ENCODE measurements at regions not wholly inside any gene's neighbourhood (a gene's known extent, or its start where the extent isn't known, plus 50 kb on each side); places are given as distances from the start of the nearest gene placed in this dataset.

DNA sequence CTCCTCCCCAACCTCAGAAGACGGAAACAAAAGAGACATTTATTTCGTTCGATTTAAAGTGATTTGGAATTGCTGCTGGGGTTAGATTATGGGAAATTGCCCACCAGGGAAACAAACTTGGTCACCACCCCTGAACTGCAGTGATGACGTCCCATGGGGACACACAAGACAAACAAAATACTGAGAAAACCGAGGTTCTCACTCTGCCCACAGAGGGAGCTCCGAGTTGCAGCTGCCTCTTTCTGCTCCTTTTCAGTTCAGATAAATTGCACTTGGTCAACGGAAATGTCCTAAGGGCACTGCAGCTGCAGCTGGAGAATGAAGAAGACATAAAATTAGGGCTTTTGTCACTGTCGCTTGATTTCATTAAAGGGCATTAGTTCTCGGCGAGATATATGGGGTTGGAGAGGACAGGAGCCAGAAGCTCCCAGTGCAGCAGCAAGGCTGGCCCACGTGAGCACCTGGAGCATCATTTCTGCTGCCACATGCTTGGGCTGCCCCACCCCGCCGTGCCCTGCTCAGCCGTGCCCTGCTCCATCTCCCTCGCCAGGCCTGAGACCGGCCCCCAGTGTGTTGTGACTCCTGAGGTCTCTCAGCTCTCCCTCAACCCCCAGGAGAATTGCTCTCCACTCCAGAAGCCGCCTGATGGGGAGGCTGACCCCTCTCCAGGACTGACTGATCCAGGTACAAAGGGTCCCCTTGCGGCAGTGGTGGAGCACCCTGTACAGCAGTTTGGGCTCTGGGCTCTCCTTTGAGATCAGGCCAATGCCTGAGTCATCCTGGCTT, 231.7 kb upstream of the AJAP1 start:
- Mint-ChIP-seq H3K4me1 (ENCODE audit: low read depth, unreplicated experiment) (no peaks in the 10 kb centered on the region), H3K36me3 (ENCODE audit: low read depth, unreplicated experiment) (no peaks in the 10 kb centered on the region), H3K27me3 (ENCODE audit: low read depth, unreplicated experiment) (no peaks in the 10 kb centered on the region), H3K4me3 (ENCODE audit: unreplicated experiment) (no peak overlapping the region), H3K9me3 (ENCODE audit: unreplicated experiment) (peaks cover 10% of the 10 kb centered on the region), H3K27ac (ENCODE audit: unreplicated experiment) (no peak overlapping the region)
- H4K20me1 ChIP-seq (ENCODE audit: insufficient read depth, low read length), result no peaks in the 10 kb centered on the region
- no peak overlapping the region for H3K4me2 ChIP-seq (ENCODE audit: low read length)
- no peak overlapping the region for H3K4me3 ChIP-seq (ENCODE audit: insufficient read depth, low read depth, low read length)
- H3K4me1 ChIP-seq (ENCODE audit: insufficient read depth, low read length), result no peaks in the 10 kb centered on the region
- H3K36me3 ChIP-seq (ENCODE audit: insufficient read depth, low read length), result no peaks in the 10 kb centered on the region
- FAIRE-seq (no peak), DNase-seq (ENCODE audit: low read depth) (no peak)
- no peak overlapping the region for H2AFZ ChIP-seq (ENCODE audit: low read depth, low read length)
- no peak overlapping the region for H3K27ac ChIP-seq (ENCODE audit: low read depth, low read length)
- peaks cover 7% of the 10 kb centered on the region for H3K9me3 ChIP-seq (ENCODE audit: insufficient read depth, low read depth, low read length)
- no peaks in the 10 kb centered on the region for H3K27me3 ChIP-seq (ENCODE audit: insufficient read depth, low read length)
- H3K9ac ChIP-seq (ENCODE audit: low read length), result no peak overlapping the region
- H3K79me2 ChIP-seq (ENCODE audit: insufficient read depth, low read length), result no peaks in the 10 kb centered on the region
- TF ChIP-seq EZH2 (IDR thresholded peaks at IDR 0.05; ENCODE audit: insufficient read depth, low read length), result no peak
- TF ChIP-seq, protein P1, sequence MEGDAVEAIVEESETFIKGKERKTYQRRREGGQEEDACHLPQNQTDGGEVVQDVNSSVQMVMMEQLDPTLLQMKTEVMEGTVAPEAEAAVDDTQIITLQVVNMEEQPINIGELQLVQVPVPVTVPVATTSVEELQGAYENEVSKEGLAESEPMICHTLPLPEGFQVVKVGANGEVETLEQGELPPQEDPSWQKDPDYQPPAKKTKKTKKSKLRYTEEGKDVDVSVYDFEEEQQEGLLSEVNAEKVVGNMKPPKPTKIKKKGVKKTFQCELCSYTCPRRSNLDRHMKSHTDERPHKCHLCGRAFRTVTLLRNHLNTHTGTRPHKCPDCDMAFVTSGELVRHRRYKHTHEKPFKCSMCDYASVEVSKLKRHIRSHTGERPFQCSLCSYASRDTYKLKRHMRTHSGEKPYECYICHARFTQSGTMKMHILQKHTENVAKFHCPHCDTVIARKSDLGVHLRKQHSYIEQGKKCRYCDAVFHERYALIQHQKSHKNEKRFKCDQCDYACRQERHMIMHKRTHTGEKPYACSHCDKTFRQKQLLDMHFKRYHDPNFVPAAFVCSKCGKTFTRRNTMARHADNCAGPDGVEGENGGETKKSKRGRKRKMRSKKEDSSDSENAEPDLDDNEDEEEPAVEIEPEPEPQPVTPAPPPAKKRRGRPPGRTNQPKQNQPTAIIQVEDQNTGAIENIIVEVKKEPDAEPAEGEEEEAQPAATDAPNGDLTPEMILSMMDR (IDR thresholded peaks at IDR 0.05; ENCODE audit: insufficient read depth, low read depth, low read length), result no peak

DNA sequence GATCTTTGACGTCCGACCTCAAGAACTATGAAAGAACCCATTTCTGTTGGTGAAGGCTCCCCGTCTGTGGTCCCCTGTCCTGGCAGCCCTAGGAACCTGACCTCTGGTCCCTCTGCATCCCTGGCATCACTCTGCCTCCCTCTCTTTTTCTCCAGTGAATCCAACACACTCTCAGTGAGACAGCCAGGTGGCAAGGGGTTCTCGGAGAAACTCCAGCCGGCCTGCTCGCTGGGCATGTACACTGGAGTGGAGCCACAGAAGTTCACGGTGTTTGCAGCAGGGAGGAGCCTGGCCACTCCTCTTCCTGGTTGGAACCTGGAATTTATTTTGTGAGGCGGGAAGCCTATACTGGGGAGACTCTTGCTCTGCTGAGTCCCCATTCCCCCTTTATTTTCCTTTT, 230.2 kb upstream of the AJAP1 start:
- Histone ChIP-seq H3K36me3 (ENCODE audit: insufficient read depth, low read length) (no peaks in the 10 kb centered on the region), H3K9ac (ENCODE audit: low read length) (no peak overlapping the region), H3K4me2 (ENCODE audit: low read length) (no peak overlapping the region), H3K4me1 (ENCODE audit: insufficient read depth, low read length) (no peaks in the 10 kb centered on the region), H3K27me3 (ENCODE audit: insufficient read depth, low read length) (no peaks in the 10 kb centered on the region), H3K9me3 (ENCODE audit: insufficient read depth, low read depth, low read length) (peaks cover 4% of the 10 kb centered on the region), H3K27ac (ENCODE audit: low read depth, low read length) (no peak overlapping the region), H3K79me2 (ENCODE audit: insufficient read depth, low read length) (no peaks in the 10 kb centered on the region), H2AFZ (ENCODE audit: low read depth, low read length) (no peak overlapping the region), H3K4me3 (ENCODE audit: insufficient read depth, low read depth, low read length) (no peak overlapping the region), H4K20me1 (ENCODE audit: insufficient read depth, low read length) (no peaks in the 10 kb centered on the region)
- DNase-seq (ENCODE audit: low read depth), result no peak
- H3K36me3 Mint-ChIP-seq (ENCODE audit: low read depth, unreplicated experiment), result no peaks in the 10 kb centered on the region
- FAIRE-seq, result no peak
- H3K27ac Mint-ChIP-seq (ENCODE audit: unreplicated experiment), result no peak overlapping the region
- H3K4me1 Mint-ChIP-seq (ENCODE audit: low read depth, unreplicated experiment), result peaks cover 2% of the 10 kb centered on the region
- TF ChIP-seq, protein P1 (IDR thresholded peaks at IDR 0.05; ENCODE audit: insufficient read depth, low read depth, low read length), result no peak
- TF ChIP-seq EZH2 (IDR thresholded peaks at IDR 0.05; ENCODE audit: insufficient read depth, low read length), result no peak
- no peak overlapping the region for H3K4me3 Mint-ChIP-seq (ENCODE audit: unreplicated experiment)
- no peaks in the 10 kb centered on the region for H3K27me3 Mint-ChIP-seq (ENCODE audit: low read depth, unreplicated experiment)
- H3K9me3 Mint-ChIP-seq (ENCODE audit: unreplicated experiment), result peaks cover 7% of the 10 kb centered on the region

DNA sequence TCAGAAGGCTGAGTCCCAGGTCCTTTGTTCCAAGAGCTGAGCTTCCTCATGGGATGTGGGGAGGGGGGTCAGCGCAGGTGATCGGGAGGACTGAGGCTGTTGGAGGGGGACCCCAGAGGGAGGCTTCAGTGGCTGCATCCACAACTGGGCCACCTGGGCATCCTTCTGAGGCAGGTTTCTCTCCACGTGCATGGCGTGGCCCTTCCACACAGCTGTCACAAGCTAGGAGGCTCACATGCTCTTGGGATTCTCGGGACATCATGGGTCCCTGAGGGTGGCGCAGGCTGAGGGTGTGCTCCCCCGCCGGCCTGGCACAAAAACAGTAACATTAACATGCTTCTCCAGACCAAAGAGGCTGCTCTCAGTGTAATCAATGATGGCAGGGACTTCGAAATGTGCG, 229.6 kb upstream of the AJAP1 start:
- no peak for DNase-seq (ENCODE audit: low read depth)
- Mint-ChIP-seq H3K36me3 (ENCODE audit: low read depth, unreplicated experiment) (no peaks in the 10 kb centered on the region), H3K27ac (ENCODE audit: unreplicated experiment) (no peak overlapping the region), H3K4me3 (ENCODE audit: unreplicated experiment) (no peak overlapping the region), H3K9me3 (ENCODE audit: unreplicated experiment) (peaks cover 7% of the 10 kb centered on the region), H3K4me1 (ENCODE audit: low read depth, unreplicated experiment) (peaks cover 2% of the 10 kb centered on the region), H3K27me3 (ENCODE audit: low read depth, unreplicated experiment) (no peaks in the 10 kb centered on the region)
- H3K27ac ChIP-seq (ENCODE audit: low read depth, low read length), result no peak overlapping the region
- TF ChIP-seq, protein P1 (IDR thresholded peaks at IDR 0.05; ENCODE audit: insufficient read depth, low read depth, low read length), result no peak
- TF ChIP-seq EZH2 (IDR thresholded peaks at IDR 0.05; ENCODE audit: insufficient read depth, low read length), result no peak
- no peak overlapping the region for H3K4me3 ChIP-seq (ENCODE audit: insufficient read depth, low read depth, low read length)
- FAIRE-seq, result no peak
- no peaks in the 10 kb centered on the region for H4K20me1 ChIP-seq (ENCODE audit: insufficient read depth, low read length)
- H2AFZ ChIP-seq (ENCODE audit: low read depth, low read length), result no peak overlapping the region
- no peak overlapping the region for H3K9ac ChIP-seq (ENCODE audit: low read length)
- H3K9me3 ChIP-seq (ENCODE audit: insufficient read depth, low read depth, low read length), result peaks cover 4% of the 10 kb centered on the region
- no peaks in the 10 kb centered on the region for H3K79me2 ChIP-seq (ENCODE audit: insufficient read depth, low read length)
- H3K27me3 ChIP-seq (ENCODE audit: insufficient read depth, low read length), result no peaks in the 10 kb centered on the region
- H3K4me1 ChIP-seq (ENCODE audit: insufficient read depth, low read length), result no peaks in the 10 kb centered on the region
- H3K36me3 ChIP-seq (ENCODE audit: insufficient read depth, low read length), result no peaks in the 10 kb centered on the region
- H3K4me2 ChIP-seq (ENCODE audit: low read length), result no peak overlapping the region
